Endothelial cell of umbilical vein (primary cell): ENCODE measurements at regions not wholly inside any gene's neighbourhood (a gene's known extent, or its start where the extent isn't known, plus 50 kb on each side); places are given as distances from the start of the nearest gene placed in this dataset.

ENCODE experiments used
- BruUV-seq: library from RNA; stranded (reverse); fragments of 400-500 nt; replicated peaks from 2 replicates; lab custom pipeline; 2021; lab: Mats Ljungman, UMichigan
- CTCF ChIA-PET: fragments of 300-600, 350-600 bp; sonication (Branson Sonifier 250); formaldehyde crosslinking; loops from one replicate; lab custom pipeline; 2021; ENCODE audit warnings: antibody characterized with exemption, inconsistent platforms; lab: Charles Lee
- POLR2A ChIA-PET: fragments of 300-600, 350-600 bp; sonication (Branson Sonifier 250); formaldehyde crosslinking; loops from one replicate; lab custom pipeline; 2021; ENCODE audit warnings: antibody characterized with exemption, inconsistent platforms; lab: Charles Lee
- DNase-seq: peaks from one replicate; pipeline ENCODE4 v3.0.0-alpha.2; 2011; ENCODE audit warnings: low read depth, low spot score
- FAIRE-seq: peaks from 2 replicates; lab custom pipeline; 2011; peaks lifted over from hg19 to GRCh38; lab: Jason Lieb, UNC
- H2AFZ ChIP-seq: 2 replicates; pipeline ENCODE4 v1.6.0; 2012; ENCODE audit warnings: low read depth, low read length, control low read depth, inconsistent platforms
- H3K27ac ChIP-seq: 2 replicates; pipeline ENCODE4 v1.5.1; 2011; ENCODE audit warnings: low read depth, mild to moderate bottlenecking, control low read depth, low read length, moderate library complexity; ENCODE audit not compliant: insufficient read depth
- H3K27me3 ChIP-seq, 2 experiments: 2 replicates each; pipeline versions ENCODE4 v1.6.0 to v1.6.1; 2011; ENCODE audit warnings: low read length in 2 of 2, mixed read lengths in 1 of 2; ENCODE audit not compliant: control insufficient read depth in 2 of 2, insufficient read depth in 2 of 2
- H3K36me3 ChIP-seq, 2 experiments: 2 replicates in 1 of 2; 3 replicates in 1 of 2; pipeline ENCODE4 v1.5.1; 2011; ENCODE audit warnings: low read length in 2 of 2, mild to moderate bottlenecking in 1 of 2, moderate library complexity in 1 of 2; ENCODE audit not compliant: control insufficient read depth in 2 of 2, insufficient read depth in 2 of 2; ENCODE audit errors: extremely low read depth in 1 of 2
- H3K4me1 ChIP-seq: 3 replicates; pipeline ENCODE4 v1.5.1; 2011; ENCODE audit warnings: mild to moderate bottlenecking, low read length; ENCODE audit not compliant: control insufficient read depth, insufficient read depth; ENCODE audit errors: extremely low read depth
- H3K4me2 ChIP-seq: 2 replicates; pipeline ENCODE4 v1.6.1; 2011; ENCODE audit warnings: low read length, control low read depth, mixed read lengths; ENCODE audit not compliant: insufficient read depth
- H3K4me3 ChIP-seq, 3 experiments: fragments of 200-600 bp in 1 of 3; sonication (generic), shearing (Covaris generic) in 1 of 3; replicated peaks in 1 of 3; 2 replicates each; pipeline ENCODE4 v1.5.1; 2011 to 2016; ENCODE audit warnings: control low read depth in 3 of 3, low read length in 3 of 3, mild to moderate bottlenecking in 2 of 3, inconsistent platforms in 1 of 3, low read depth in 1 of 3, moderate library complexity in 1 of 3; ENCODE audit not compliant: insufficient read depth in 1 of 3
- H3K79me2 ChIP-seq: 2 replicates; pipeline ENCODE4 v1.6.0; 2012; ENCODE audit warnings: low read length, inconsistent platforms; ENCODE audit not compliant: control insufficient read depth, insufficient read depth
- H3K9ac ChIP-seq: replicated peaks from 2 replicates; pipeline ENCODE3; 2011; ENCODE audit warnings: low read length, control low read depth; ENCODE audit not compliant: insufficient read depth; ENCODE audit errors: extremely low read depth
- H3K9me1 ChIP-seq: replicated peaks from 3 replicates; pipeline ENCODE4 v1.6.0; 2011; ENCODE audit warnings: mild to moderate bottlenecking, low read length; ENCODE audit not compliant: control insufficient read depth, insufficient read depth; ENCODE audit errors: extremely low read depth
- H3K9me3 ChIP-seq: replicated peaks from 2 replicates; pipeline ENCODE4 v1.5.1; 2012; ENCODE audit warnings: low read length, inconsistent platforms; ENCODE audit not compliant: control insufficient read depth, insufficient read depth
- H4K20me1 ChIP-seq: replicated peaks from 2 replicates; pipeline ENCODE3; 2011; ENCODE audit warnings: mild to moderate bottlenecking, low read length; ENCODE audit not compliant: control insufficient read depth, insufficient read depth; ENCODE audit errors: extremely low read depth
- CTCF ChIP-seq, 2 donors: IDR thresholded peaks; 1 replicate in 1 of 2; 2 replicates in 1 of 2; pipeline ENCODE4 v1.5.1; 2011; ENCODE audit warnings: low read length in 2 of 2, mild to moderate bottlenecking in 2 of 2, moderate library complexity in 2 of 2, control low read depth in 1 of 2, inconsistent platforms in 1 of 2, low read depth in 1 of 2; ENCODE audit not compliant: insufficient read depth in 1 of 2; ENCODE audit errors: extremely low read depth in 1 of 2
- EZH2 ChIP-seq: IDR thresholded peaks from 2 replicates; pipeline ENCODE4 v1.6.1; 2012; ENCODE audit warnings: borderline replicate concordance, low read depth, mild to moderate bottlenecking, moderate library complexity, low read length, inconsistent platforms; ENCODE audit not compliant: severe bottlenecking
- FOS ChIP-seq: IDR thresholded peaks from 2 replicates; pipeline ENCODE4 v1.6.1; 2011; ENCODE audit warnings: mild to moderate bottlenecking, low read length, moderate library complexity, borderline replicate concordance; ENCODE audit not compliant: insufficient read depth
- GATA2 ChIP-seq: IDR thresholded peaks from 2 replicates; pipeline ENCODE4 v1.7.0; 2011; ENCODE audit warnings: low read depth, mild to moderate bottlenecking, moderate library complexity, mixed read lengths, low read length; ENCODE audit not compliant: insufficient read length, insufficient read depth
- JUN ChIP-seq: IDR thresholded peaks from 2 replicates; pipeline ENCODE4 v1.6.1; 2011; ENCODE audit warnings: borderline replicate concordance, low read depth; ENCODE audit not compliant: insufficient read length, insufficient read depth
- MAX ChIP-seq: IDR thresholded peaks from 2 replicates; pipeline ENCODE4 v1.6.1; 2011; ENCODE audit not compliant: insufficient read depth, insufficient read length
- MYC ChIP-seq: IDR thresholded peaks from one replicate; pipeline ENCODE4 v1.6.1; 2011; ENCODE audit warnings: mild to moderate bottlenecking, low read depth, low read length
- POLR2A ChIP-seq: IDR thresholded peaks from 2 replicates; pipeline ENCODE4 v1.6.1; 2012; ENCODE audit warnings: low read depth, mild to moderate bottlenecking, control low read depth, low read length
- POLR2AphosphoS5 ChIP-seq: IDR thresholded peaks from 2 replicates; pipeline ENCODE4 v1.6.1; 2012; ENCODE audit warnings: low read depth, mild to moderate bottlenecking, control low read depth, low read length, moderate library complexity; ENCODE audit not compliant: insufficient read depth
- dilution Hi-C: fragments of 300-500 bp; cut with MboI; formaldehyde crosslinking; loops from one replicate; pipeline ENCODE4 v1.15.0; 2019; ENCODE audit warnings: low sequenced_read_pairs; ENCODE audit not compliant: extremely low pct_ligation_motif_present
- intact Hi-C: fragments of 100-400 bp; cut with micrococcal nuclease; formaldehyde crosslinking; loops from one replicate; pipeline ENCODE4 v1.10.0; 2022

- H3K4me2 ChIP-seq: peak overlapping the region; percentile 62
- H4K20me1 ChIP-seq: no peaks in the 10 kb centered on the region
- no peaks in the 10 kb centered on the region for H3K9me1 ChIP-seq
- FAIRE-seq: peak; percentile 79
- dilution Hi-C loops (no loop called here), intact Hi-C loops (loop anchor here (2.0 kb wide), 1 partner anchor 19 kb away; no protein-coding TSS in a partner anchor)
- peak; percentile 76 for DNase-seq
- peak overlapping the region; percentile 6 to 67 (median 39) for H3K4me3 ChIP-seq
- POLR2A ChIA-PET: no interaction called here
- BruUV-seq: TSS peak; percentile 59
- no peaks in the 10 kb centered on the region for H3K9me3 ChIP-seq
- H3K4me1 ChIP-seq: no peaks in the 10 kb centered on the region
- no peaks in the 10 kb centered on the region for H3K79me2 ChIP-seq
- CTCF ChIA-PET: interaction anchor here (1.1 to 1.3 kb wide), 2 partner anchors 39 to 53 kb away, joined by 3 to 4 read pairs; no protein-coding TSS in a partner anchor
- H3K36me3 ChIP-seq: no peaks in the 10 kb centered on the region
- H3K9ac ChIP-seq: peak overlapping the region; percentile 26
- H3K27ac ChIP-seq: no peak overlapping the region
- peaks cover 0 to 7% of the 10 kb centered on the region in 2 experiments for H3K27me3 ChIP-seq
- H2AFZ ChIP-seq: peak overlapping the region; percentile 85
- TF ChIP-seq FOS: no peak
- no peak for TF ChIP-seq POLR2AphosphoS5
- TF ChIP-seq CTCF (IDR thresholded peaks at IDR 0.05; ENCODE audit: extremely low read depth in 1 of 2, insufficient read depth in 1 of 2, low read depth in 1 of 2, low read length in 2 of 2): no peak
- TF ChIP-seq MAX: no peak
- no peak for TF ChIP-seq EZH2
- no peak for TF ChIP-seq POLR2A
- TF ChIP-seq JUN: no peak
- TF ChIP-seq MYC: no peak
- TF ChIP-seq GATA2: no peak
These were observed 104.4 kb upstream of the ZNF92 start for GRCh38 chr7:65269150-65269856.
